Activated CD4-positive, alpha-beta memory T cell treated with anti-CD3 and anti-CD28 coated beads, Interleukin-2, amount 10 ng/mL, durations not matched to agents 7 days and 5 days (primary cell): ENCODE measurements at regions not wholly inside any gene's neighbourhood (a gene's known extent, or its start where the extent isn't known, plus 50 kb on each side); places are given as distances from the start of the nearest gene placed in this dataset.

ENCODE experiments used
- CTCF ChIA-PET: fragments of 350-600 bp; sonication (Branson Sonifier 250); formaldehyde crosslinking; loops from one replicate; lab custom pipeline; 2021; ENCODE audit warnings: antibody characterized with exemption, inconsistent platforms; lab: Charles Lee
- POLR2A ChIA-PET: fragments of 350-600 bp; sonication (Branson Sonifier 250); formaldehyde crosslinking; loops from one replicate; lab custom pipeline; 2021; ENCODE audit warnings: antibody characterized with exemption; lab: Charles Lee
- DNase-seq: peaks from one replicate; pipeline ENCODE4 v3.0.0-alpha.2; 2020
- H3K27ac Mint-ChIP-seq: one replicate; pipeline ENCODE4 v1.8.0; 2021; ENCODE audit warnings: mild to moderate bottlenecking, mixed read lengths
- H3K27me3 Mint-ChIP-seq: one replicate; pipeline ENCODE4 v1.8.0; 2021; ENCODE audit warnings: mixed read lengths
- H3K36me3 Mint-ChIP-seq: one replicate; pipeline ENCODE4 v1.8.0; 2021; ENCODE audit warnings: low read depth, mixed read lengths
- H3K4me1 Mint-ChIP-seq: one replicate; pipeline ENCODE4 v1.8.0; 2021; ENCODE audit warnings: mixed read lengths
- H3K4me3 Mint-ChIP-seq: one replicate; pipeline ENCODE4 v1.8.0; 2021; ENCODE audit warnings: mild to moderate bottlenecking, mixed read lengths
- H3K9me3 Mint-ChIP-seq: one replicate; pipeline ENCODE4 v1.8.0; 2021; ENCODE audit warnings: mixed read lengths

DNA sequence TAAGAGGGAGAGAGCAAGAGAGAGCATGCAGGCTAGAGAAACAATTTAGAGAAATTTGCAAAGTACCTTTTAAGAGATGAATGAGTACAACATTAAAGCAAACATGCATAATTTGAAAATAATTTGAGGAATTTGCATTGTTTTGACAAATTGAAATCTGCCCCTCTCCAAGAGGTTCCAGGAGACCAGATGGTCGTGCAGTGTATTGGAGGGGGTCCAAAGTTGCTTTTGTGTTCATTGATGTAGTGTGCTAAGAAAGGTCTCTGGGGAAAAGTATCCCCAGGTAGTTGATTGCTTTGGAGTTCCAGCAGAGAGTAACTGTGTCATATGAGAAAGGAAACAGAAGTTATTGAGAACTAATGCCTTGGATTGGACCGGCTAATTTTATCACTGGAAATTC lies 635.0 kb upstream of the TENM3 start:
- Mint-ChIP-seq H3K27me3 (no peaks in the 10 kb centered on the region), H3K9me3 (peaks cover 2% of the 10 kb centered on the region), H3K4me1 (no peaks in the 10 kb centered on the region), H3K27ac (no peak overlapping the region), H3K4me3 (no peak overlapping the region), H3K36me3 (no peaks in the 10 kb centered on the region)
- POLR2A ChIA-PET, result no interaction called here
- CTCF ChIA-PET, result no interaction called here
- no peak for DNase-seq

DNA sequence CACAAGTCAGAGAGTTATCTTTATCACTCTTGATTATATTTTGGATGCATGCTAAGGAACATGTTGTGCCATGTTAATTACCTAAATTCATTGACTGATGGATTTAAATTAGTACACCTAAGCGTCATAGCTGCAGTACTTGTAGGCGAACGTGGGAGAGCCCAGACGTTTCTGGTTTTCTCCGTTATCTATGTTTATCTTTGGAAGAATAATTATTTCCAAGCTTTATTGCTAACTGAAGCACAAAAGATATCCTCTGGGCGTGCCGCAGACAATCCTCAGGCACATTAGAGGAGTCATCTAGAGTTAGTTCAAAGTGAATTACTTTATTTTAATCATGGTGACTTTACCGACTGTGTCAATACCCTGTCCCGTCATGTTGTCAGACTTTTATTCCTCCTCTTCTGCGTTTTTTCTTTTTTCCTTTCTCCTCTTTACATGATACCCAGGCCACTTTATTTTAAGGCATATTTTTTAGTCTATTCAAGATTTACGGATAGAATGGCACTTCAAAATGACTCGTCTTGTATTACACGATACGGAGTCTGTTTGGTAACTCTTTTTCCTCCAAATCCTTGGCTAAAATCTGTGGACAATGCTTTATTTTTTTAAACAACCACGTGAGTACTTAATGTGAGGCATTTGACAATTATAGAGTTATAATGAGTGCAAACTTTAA lies 632.0 kb upstream of the TENM3 start:
- DNase-seq, result no peak
- ChIA-PET CTCF (no interaction called here), POLR2A (no interaction called here)
- Mint-ChIP-seq H3K27me3 (no peaks in the 10 kb centered on the region), H3K36me3 (no peaks in the 10 kb centered on the region), H3K4me1 (no peaks in the 10 kb centered on the region), H3K9me3 (peaks cover 3% of the 10 kb centered on the region), H3K4me3 (no peak overlapping the region), H3K27ac (no peak overlapping the region)

DNA sequence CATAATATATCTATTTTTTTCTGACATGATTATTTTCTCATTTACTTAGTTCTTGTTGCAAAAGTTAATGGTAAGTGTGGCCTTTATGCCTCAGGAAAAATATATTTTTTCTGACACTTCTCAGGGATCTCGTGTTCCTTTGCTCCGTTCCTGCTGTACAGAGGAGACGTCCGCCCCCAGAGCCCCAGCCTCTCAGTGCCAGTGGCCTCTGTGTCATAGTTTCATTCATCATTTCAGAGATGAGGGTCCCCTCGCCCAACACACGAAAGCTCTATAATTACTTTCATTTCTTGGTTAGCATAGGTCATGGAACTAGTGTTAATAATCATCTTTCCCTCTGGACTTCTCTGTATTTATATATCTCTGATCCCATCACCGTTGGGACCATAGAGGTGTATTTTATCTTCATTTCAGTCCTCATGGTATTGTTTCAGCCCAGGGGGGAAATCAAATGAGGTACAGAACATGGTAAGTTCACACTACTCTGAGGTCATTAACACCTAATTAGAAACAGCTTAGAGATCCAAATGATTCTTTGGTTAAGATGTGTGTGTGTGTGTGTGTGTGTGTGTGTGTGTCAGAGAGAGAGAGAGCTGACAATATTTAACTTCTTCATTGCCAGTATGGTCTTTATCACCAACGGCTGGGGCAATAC lies 631.1 kb upstream of the TENM3 start:
- Mint-ChIP-seq H3K4me1 (no peaks in the 10 kb centered on the region), H3K27ac (no peak overlapping the region)
- POLR2A ChIA-PET, result no interaction called here

DNA sequence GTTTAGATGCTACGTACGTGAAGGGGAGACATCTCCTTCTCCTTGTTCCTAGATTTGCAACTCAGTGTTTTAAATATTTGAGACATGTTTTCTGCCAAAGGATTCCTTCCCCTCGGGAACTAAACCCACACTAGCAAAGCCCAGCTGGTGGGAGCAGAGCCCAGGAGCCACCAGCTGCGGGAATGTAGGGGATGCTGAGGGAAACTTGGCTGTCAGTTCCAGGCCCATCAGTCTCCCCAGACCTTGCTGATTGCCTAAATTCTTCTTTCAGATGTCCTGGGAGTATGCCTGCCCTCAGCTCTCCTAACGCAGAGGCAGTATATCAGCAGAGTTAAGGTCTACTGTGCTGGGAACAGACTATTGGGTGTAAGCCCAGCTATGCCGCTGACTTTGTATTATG lies 630.0 kb upstream of the TENM3 start:
- Mint-ChIP-seq H3K4me1 (no peaks in the 10 kb centered on the region), H3K9me3 (peaks cover 3% of the 10 kb centered on the region), H3K27ac (no peak overlapping the region), H3K36me3 (no peaks in the 10 kb centered on the region), H3K4me3 (no peak overlapping the region), H3K27me3 (no peaks in the 10 kb centered on the region)
- no peak for DNase-seq
- ChIA-PET POLR2A (no interaction called here), CTCF (no interaction called here)

More for the DNA sequence above, 631.1 kb upstream of the TENM3 start:
- DNase-seq, result no peak
- H3K27me3 Mint-ChIP-seq, result no peaks in the 10 kb centered on the region
- H3K4me3 Mint-ChIP-seq, result no peak overlapping the region
- H3K36me3 Mint-ChIP-seq, result no peaks in the 10 kb centered on the region
- peaks cover 3% of the 10 kb centered on the region for H3K9me3 Mint-ChIP-seq
- CTCF ChIA-PET, result no interaction called here

DNA sequence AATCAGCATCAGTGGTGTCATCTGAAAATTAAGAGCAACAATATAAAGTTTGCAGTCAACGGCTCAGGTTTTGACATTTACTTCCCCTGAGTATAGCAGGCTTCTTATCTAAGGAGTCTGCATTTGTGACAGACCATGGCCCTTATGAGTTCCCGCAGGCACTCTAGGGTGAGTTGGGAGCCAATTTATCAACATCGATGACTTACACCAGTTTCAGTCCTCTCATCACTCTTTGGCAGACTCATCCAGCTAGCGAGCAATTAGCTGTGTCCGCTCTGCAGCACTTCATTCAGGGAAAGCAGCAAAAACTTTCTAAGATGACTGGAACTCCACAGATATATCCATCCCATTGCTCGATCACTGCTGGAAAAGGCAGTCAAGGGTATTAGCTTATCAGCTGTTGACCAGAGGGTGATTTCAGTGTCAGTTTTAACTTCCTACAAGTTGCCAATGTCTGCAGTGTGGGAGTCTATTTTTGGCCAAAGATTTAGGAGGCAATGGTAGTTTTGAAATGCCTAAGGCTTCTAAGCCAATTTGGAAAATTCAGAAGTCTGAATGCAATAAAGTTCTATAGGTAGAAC lies 625.1 kb upstream of the TENM3 start:
- no peak for DNase-seq
- no peaks in the 10 kb centered on the region for H3K36me3 Mint-ChIP-seq
- ChIA-PET POLR2A (no interaction called here), CTCF (no interaction called here)
- no peaks in the 10 kb centered on the region for H3K4me1 Mint-ChIP-seq
- H3K9me3 Mint-ChIP-seq, result peaks cover 6% of the 10 kb centered on the region
- no peak overlapping the region for H3K4me3 Mint-ChIP-seq
- H3K27me3 Mint-ChIP-seq, result no peaks in the 10 kb centered on the region
- no peak overlapping the region for H3K27ac Mint-ChIP-seq

DNA sequence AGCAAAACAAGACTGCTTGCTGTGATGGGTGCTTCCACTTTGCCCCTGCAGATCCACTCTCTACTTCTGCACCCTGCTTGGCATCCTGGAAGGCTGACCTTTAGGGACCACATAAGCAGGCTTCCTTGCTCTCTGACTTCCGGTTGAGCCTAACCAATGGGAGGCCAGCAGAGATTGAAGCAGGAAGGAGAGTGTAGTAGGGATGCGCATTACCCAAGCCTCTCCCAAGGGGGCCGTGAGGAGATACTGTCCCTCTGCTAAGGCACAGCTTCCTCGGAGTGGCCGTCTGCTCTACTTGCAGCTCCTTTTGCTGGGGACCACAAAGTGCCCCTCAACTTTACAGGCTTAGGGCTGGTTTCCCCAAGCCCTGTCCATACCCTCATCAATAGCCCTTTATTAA lies 624.3 kb upstream of the TENM3 start:
- Mint-ChIP-seq H3K27ac (no peak overlapping the region), H3K27me3 (no peaks in the 10 kb centered on the region), H3K36me3 (no peaks in the 10 kb centered on the region), H3K4me3 (no peak overlapping the region), H3K9me3 (peaks cover 3% of the 10 kb centered on the region), H3K4me1 (no peaks in the 10 kb centered on the region)
- ChIA-PET POLR2A (no interaction called here), CTCF (no interaction called here)
- DNase-seq, result no peak

DNA sequence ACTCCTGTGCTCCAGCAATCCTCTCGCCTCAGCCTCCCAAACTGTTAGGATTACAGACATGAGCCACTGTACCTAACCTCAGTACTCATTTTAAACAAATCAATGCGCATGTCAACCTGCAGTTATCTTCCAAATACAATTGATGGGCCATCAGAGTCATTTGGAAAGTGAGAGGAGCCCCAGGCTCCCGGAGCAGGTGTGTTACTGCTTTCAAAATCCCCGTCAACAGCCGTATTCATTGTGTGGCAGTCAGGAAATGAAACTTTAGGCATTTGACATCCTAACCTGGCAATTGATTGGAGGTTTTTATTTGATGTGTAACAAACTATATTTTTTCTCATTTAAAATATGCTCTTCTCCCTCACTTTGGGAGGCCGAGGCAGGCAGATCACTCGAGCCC lies 623.6 kb upstream of the TENM3 start:
- Mint-ChIP-seq H3K36me3 (no peaks in the 10 kb centered on the region), H3K9me3 (peaks cover 3% of the 10 kb centered on the region), H3K4me3 (no peak overlapping the region), H3K27me3 (no peaks in the 10 kb centered on the region), H3K4me1 (no peaks in the 10 kb centered on the region), H3K27ac (no peak overlapping the region)
- ChIA-PET CTCF (no interaction called here), POLR2A (no interaction called here)
- DNase-seq, result no peak

DNA sequence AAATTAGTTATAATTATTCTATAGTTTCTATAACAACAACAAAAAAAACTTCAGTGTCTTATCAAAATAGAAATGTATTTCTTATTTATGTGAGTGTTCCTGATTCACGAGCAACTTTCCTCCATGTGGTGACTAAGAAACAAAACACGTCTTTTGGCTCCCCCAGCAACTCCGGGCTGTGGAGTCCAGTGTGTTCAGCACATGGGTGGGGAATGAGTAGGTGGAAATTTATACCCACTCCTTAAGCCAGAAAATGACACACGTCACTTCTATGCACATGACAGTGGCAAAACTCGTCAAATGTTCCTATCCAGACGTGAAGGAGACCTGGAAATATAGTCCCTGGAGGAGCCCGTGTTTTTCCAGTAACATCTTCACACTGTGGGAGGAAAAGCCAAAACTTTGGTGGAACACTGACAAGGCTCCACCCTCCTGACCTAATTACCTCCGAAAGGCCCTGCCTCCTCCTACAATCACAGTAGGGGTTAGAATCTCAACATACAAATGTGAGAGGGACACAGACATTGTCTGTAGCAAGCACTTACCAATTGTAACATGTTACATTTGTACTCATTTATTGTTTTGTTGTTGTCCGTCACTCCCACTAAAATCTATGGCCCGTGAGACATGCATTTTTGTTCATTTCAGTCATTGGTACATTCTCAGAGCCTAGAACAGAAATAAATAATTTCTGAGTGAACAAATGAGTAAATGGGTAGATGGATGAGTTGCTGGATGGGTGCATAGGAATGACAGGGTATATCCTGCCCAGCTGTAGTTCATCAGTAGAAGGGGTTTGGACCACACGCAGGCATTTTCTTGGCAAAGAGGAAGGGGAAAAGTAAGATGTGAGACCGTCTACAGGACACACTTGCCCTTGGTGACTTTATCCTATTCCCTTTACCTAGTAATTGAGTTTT lies 605.8 kb upstream of the TENM3 start:
- no peak for DNase-seq
- CTCF ChIA-PET, result no interaction called here
- Mint-ChIP-seq H3K9me3 (peaks cover 8% of the 10 kb centered on the region), H3K27me3 (no peaks in the 10 kb centered on the region), H3K4me1 (no peaks in the 10 kb centered on the region), H3K27ac (no peak overlapping the region), H3K4me3 (no peak overlapping the region), H3K36me3 (no peaks in the 10 kb centered on the region)
- POLR2A ChIA-PET, result no interaction called here

DNA sequence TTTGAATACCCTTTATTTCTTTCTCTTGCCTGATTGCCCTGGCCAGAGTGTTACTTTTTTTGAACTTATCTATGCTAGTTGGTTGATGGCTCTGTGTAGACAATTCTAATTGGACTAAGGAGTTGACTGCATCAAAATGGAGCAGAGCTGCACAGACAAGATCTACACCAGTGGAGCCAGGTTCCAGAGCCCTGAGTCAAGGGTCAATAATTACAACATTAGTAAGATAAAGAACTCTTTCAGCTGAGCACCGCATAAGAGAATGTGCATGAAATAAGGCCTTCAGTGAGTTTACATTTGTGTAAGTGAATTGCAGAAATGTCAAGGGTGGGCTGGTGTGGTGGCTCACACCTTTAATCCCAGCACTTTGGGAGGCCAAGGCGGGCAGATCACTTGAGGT lies 599.7 kb upstream of the TENM3 start:
- CTCF ChIA-PET, result no interaction called here
- Mint-ChIP-seq H3K4me1 (no peaks in the 10 kb centered on the region), H3K9me3 (peaks cover 3% of the 10 kb centered on the region), H3K4me3 (no peak overlapping the region), H3K36me3 (no peaks in the 10 kb centered on the region), H3K27ac (no peak overlapping the region), H3K27me3 (no peaks in the 10 kb centered on the region)
- POLR2A ChIA-PET, result no interaction called here
- DNase-seq, result no peak

DNA sequence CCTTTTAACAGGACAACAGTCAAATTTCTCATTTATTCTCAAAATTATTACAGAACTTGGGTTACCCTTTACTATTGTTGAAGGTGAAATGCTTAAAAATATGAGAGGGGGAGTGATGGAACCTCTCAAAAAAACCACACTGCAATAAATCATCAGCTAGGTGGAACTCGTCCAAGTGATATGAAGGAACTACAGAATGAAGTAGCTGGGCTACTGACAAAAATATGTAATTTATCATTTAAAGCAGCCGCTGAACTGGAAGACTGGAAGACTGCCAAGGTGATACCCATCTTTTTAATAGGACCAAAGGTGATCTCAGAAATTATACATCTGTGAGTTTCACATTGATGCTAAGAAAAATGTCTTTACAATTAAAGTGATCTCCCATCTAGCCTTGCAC lies 597.7 kb upstream of the TENM3 start:
- Mint-ChIP-seq H3K9me3 (peaks cover 8% of the 10 kb centered on the region), H3K4me1 (no peaks in the 10 kb centered on the region), H3K27me3 (no peaks in the 10 kb centered on the region), H3K4me3 (no peak overlapping the region), H3K36me3 (no peaks in the 10 kb centered on the region), H3K27ac (no peak overlapping the region)
- ChIA-PET POLR2A (no interaction called here), CTCF (no interaction called here)
- DNase-seq, result no peak

DNA sequence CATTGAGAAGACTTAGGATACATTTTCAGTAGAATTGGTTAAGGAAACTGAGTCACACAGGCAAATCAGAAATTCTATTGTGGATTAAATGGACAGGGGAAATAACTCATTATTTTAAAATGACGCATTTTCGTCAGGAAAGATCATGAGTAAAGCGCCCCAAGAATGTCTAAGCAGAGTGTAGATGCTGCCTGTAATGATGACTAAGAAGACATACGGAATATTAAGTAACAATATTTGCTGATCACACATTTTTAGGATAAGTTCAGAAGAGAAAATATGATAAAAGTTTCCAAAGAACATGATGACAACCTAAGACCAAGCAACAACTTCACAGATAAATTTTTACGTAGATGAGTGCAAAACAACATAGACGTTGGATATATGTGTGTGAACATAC lies 596.3 kb upstream of the TENM3 start:
- CTCF ChIA-PET, result no interaction called here
- Mint-ChIP-seq H3K36me3 (no peaks in the 10 kb centered on the region), H3K4me1 (no peaks in the 10 kb centered on the region), H3K9me3 (peaks cover 8% of the 10 kb centered on the region), H3K27ac (no peak overlapping the region), H3K4me3 (no peak overlapping the region), H3K27me3 (no peaks in the 10 kb centered on the region)
- POLR2A ChIA-PET, result no interaction called here
- DNase-seq, result no peak

DNA sequence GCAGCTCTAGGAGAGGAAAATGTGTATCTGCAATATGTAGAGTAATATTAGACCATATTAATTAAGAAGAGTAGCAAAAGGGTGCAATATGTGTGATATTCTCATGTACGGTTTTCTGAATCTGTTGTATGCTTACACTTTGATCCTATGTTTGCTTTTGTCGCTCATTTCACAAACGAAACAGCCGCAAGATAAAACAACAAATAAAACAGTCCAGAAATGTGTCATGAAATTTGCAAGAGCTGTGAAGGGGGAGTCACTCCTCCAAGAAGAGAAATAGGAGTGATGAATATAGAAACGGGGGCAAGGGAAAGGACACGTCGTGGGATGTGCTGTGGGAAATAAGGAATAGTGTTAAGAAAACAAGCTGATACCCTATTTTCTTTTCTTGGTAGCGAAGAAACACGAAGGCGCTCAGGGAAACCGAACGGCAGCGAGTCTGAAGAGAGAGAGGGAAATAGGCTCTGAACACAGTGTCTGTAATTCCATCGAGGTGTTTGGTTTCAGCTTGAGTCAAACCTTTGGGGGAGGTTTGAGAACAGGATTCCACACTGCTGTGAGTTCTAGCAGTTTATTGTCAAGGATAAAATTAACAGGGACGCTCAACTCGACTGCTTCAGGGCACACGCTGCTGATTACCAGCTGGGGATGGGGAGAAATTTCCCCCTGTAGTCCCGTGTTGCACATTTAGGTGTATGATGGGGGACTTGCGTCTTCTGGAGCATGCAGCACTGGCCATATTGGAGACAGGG lies 595.6 kb upstream of the TENM3 start:
- no peak for DNase-seq
- H3K4me1 Mint-ChIP-seq, result no peaks in the 10 kb centered on the region
- peaks cover 8% of the 10 kb centered on the region for H3K9me3 Mint-ChIP-seq
- H3K36me3 Mint-ChIP-seq, result no peaks in the 10 kb centered on the region
- POLR2A ChIA-PET, result no interaction called here
- CTCF ChIA-PET, result no interaction called here
- no peaks in the 10 kb centered on the region for H3K27me3 Mint-ChIP-seq
- no peak overlapping the region for H3K4me3 Mint-ChIP-seq
- H3K27ac Mint-ChIP-seq, result no peak overlapping the region
